ENCODE measurements at regions not wholly inside any gene's neighbourhood (a gene's known extent, or its start where the extent isn't known, plus 50 kb on each side); places are given as distances from the start of the nearest gene placed in this dataset.

GRCh38 chr12:73277971-73278370 is 1005.8 kb downstream of the TRHDE start:
- DNase-seq (ENCODE audit: low spot score) (no peak), ATAC-seq (no peak)
- Histone ChIP-seq H3K27me3 (ENCODE audit: insufficient read depth) (no peaks in the 10 kb centered on the region), H3K4me3 (no peak overlapping the region), H2AFZ (no peak overlapping the region), H3K9me2 (ENCODE audit: insufficient read depth) (no peaks in the 10 kb centered on the region; the same call in 1 of the 2 replicates), H3K79me2 (replicated peaks; ENCODE audit: insufficient read depth) (no peaks in the 10 kb centered on the region), H3K4me1 (ENCODE audit: insufficient read depth) (no peaks in the 10 kb centered on the region), H3K4me2 (no peak overlapping the region), H3K27ac (ENCODE audit: low read depth) (no peak overlapping the region), H4K20me1 (replicated peaks; ENCODE audit: insufficient read depth) (no peaks in the 10 kb centered on the region), H3F3A (replicated peaks; ENCODE audit: low read depth) (no peaks in the 10 kb centered on the region), H3K36me3 (ENCODE audit: insufficient read depth) (no peaks in the 10 kb centered on the region)
- no peaks in the 10 kb centered on the region for H3K27me3 Mint-ChIP-seq (ENCODE audit: insufficient read depth, low read depth, poor library complexity)
- H3K4me1 Mint-ChIP-seq = peaks cover 6% of the 10 kb centered on the region; the same call in 2 of the 3 replicates
- no peaks in the 10 kb centered on the region; the same call in 1 of the 3 replicates for H3K9me3 Mint-ChIP-seq
- H3K4me3 Mint-ChIP-seq = no peak overlapping the region
- no peak for TF ChIP-seq NANOG (IDR thresholded peaks at IDR 0.05; ENCODE audit: borderline replicate concordance)
- TF ChIP-seq ZNF114 (CRISPR knock-in tag; IDR thresholded peaks at IDR 0.05) = no peak
- no peak for TF ChIP-seq POLR2AphosphoS5 (IDR thresholded peaks at IDR 0.05; ENCODE audit: low read depth)
- no peak for TF ChIP-seq REST (IDR thresholded peaks at IDR 0.05; ENCODE audit: unreplicated experiment)
- no peak for TF ChIP-seq ETS1 (IDR thresholded peaks at IDR 0.05)
- no peak for TF ChIP-seq ZNF331 (CRISPR knock-in tag; IDR thresholded peaks at IDR 0.05; ENCODE audit: low read depth)
- no peak for TF ChIP-seq CTCF (conservative IDR thresholded peaks at IDR 0.05; ENCODE audit: low read depth in 2 of 2)
- no peak for TF ChIP-seq STAT1 (IDR thresholded peaks at IDR 0.05; ENCODE audit: unreplicated experiment)
- TF ChIP-seq ZNF462 (CRISPR knock-in tag; IDR thresholded peaks at IDR 0.05) = no peak
- TF ChIP-seq EZH2phosphoT487 (IDR thresholded peaks at IDR 0.05; ENCODE audit: unreplicated experiment) = no peak
- TF ChIP-seq JUNB (IDR thresholded peaks at IDR 0.05; ENCODE audit: unreplicated experiment) = no peak
- no peak for TF ChIP-seq EZH2 (IDR thresholded peaks at IDR 0.05; ENCODE audit: low read depth, unreplicated experiment)
- no peak for TF ChIP-seq CREB1 (CRISPR knock-in tag; IDR thresholded peaks at IDR 0.05; ENCODE audit: low read depth)
- no peaks in the 10 kb centered on the region for H3K36me3 Mint-ChIP-seq (ENCODE audit: low read depth)
- no peak overlapping the region for H3K27ac Mint-ChIP-seq

Data from GM23338 (cell line).